Activated CD4-positive, alpha-beta T cell treated with anti-CD3 and anti-CD28 coated beads, Interleukin-2, Interleukin-4, amounts not matched to agents 100 ng/mL and 50 ng/mL, durations not matched to agents 16 hours and 8 hours (primary cell): ENCODE measurements at regions not wholly inside any gene's neighbourhood (a gene's known extent, or its start where the extent isn't known, plus 50 kb on each side); places are given as distances from the start of the nearest gene placed in this dataset.
"Not testable (repeated sequence)": the region's sequence is repeated elsewhere in the genome, so short reads cannot be mapped to it uniquely, and the experiment has no call there.

Experiments used
- DNase-seq: peaks from one replicate; pipeline ENCODE4 v3.0.0-alpha.2; 2020; ENCODE audit warnings: low spot score

DNA sequence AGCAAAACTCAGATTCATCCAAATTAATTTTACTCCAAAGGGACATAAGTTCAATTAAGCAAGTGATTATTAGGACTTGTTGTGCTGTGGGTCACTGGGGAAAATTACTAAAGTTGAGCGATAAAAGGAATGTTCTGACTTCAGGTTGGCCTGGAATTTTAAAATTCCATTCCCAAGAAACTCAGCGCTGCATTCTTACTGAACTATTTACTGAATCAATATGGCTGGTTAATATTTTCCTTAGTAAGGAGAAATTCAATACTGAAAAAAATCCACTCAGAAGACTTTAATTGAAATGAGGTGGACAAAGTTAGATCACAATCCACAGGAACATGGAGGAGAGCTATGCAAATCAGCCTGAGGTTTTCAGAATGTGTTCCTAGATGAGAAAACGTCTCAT lies 578.9 kb upstream of the NR5A2 start:
- DNase-seq: no peak

DNA sequence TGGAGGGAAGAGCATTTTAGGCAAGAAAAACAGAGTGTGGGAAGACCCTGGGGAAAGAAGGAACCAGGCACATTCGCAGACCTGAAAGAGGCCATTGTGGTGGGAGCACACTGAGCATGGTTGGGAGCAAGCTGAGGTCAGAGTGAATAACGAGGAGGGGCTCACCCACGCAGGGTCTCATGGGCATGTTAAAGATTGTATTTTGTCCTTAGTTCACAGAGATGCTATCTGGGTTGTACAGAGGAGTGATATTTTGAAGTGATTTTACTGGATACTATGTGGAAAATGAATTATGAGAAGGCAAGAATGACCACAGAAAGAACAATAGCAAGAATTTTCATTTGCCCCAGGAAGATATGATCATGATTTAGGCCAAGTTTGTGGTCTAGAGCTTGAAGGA lies 578.3 kb upstream of the NR5A2 start:
- no peak for DNase-seq

DNA sequence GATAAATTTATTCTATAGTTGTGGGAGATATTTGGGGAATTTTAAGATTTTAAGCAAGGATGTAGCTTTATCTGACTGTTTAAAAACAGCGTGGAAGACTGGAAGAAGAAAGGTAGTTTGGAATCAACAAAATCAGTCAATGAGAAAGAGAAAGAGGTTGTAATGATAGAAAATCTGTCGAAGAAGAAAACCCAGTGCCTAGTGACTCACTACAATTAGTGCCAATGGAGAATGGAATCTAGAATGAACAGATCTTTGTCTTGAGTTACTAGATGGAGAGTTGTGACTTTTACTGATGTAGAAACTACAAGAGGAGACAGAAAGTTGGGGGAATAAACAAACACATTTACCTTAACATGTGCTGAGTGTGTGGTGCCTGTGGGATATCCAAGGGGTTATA lies 577.8 kb upstream of the NR5A2 start:
- DNase-seq: no peak

DNA sequence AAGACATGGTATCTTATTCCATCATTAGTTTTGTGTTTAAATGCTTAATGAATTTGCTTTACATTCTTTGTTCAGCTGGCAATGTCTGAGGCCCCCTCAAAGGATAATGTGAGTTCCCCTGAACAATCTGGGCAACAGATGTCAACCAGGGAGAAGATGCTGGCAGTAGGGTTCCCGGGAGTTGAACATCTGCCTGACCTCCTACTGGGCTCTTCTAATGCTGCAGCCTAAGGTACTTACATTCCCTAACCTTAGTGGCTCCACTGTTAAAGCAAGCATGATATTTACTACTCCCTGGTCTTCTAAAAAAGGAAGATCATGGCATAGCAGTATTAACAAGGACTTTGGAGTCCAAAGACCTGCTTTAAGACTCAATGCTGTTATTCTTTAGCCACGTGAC lies 574.9 kb upstream of the NR5A2 start:
- no peak for DNase-seq

DNA sequence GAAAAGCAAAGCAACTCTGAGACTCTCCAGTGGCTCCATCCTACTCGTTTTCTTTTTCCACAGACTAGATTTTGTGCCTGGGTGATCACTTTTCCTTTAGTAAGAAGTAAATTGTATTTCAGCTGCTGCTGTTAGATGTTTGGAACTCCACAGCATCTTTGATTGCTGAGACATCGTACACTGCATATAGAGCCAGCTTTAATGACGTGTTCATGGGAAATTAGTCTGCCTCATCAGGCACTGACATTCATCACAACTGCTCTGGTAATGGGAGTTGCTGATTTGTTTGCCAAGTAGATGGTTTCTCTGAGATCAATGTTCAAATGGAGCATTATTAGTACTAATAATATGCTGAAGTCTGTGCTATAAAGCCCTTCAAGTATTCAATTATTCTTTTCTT lies 573.8 kb upstream of the NR5A2 start:
- DNase-seq: no peak

DNA sequence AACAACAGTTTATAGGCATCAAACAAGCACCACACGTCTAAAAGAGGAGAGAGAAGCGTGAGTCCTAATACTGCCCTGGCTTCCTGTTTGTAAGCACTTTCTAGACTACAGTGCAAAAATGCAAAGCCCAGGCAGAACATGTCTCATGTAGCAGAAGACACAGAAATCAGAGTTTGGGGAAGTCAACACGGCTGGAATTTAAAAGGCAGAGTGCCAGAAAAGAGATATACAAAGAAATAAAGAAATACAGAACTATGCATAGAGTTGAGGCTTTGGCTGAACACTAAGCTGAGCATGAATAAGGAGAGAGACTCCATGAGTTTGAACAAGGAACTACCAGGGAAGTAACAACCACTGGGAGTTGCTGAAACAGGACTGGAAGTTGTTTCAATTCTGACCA lies 566.6 kb upstream of the NR5A2 start:
- DNase-seq: no peak

DNA sequence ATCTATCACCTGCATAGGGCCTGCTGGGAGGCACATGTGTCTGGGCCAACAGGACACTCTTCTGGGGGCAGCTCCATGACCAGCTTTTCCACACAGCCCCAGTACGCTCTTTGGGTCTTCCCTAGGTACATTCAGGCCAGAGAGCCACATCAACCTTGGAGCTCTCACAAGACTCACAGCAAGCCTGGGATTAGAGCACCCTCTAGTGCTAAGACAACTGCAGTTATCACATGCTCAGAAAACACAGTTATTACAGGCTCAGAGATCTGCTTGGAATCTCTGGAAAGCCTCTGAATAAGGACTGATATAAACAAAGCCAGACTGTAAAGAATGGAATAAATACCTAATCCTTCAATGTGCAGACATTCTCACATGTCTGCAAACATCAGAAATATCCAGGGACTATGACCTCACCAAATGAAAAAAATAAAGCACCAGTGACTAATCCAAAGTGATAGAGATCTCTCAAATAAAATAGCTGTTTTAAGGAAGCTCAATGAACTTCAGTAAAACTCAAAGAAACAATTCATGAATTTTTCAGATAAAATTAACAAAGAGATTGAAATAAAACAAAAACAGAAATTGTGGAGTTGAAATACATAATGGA lies 563.9 kb upstream of the NR5A2 start:
- DNase-seq: peak; percentile 62

DNA sequence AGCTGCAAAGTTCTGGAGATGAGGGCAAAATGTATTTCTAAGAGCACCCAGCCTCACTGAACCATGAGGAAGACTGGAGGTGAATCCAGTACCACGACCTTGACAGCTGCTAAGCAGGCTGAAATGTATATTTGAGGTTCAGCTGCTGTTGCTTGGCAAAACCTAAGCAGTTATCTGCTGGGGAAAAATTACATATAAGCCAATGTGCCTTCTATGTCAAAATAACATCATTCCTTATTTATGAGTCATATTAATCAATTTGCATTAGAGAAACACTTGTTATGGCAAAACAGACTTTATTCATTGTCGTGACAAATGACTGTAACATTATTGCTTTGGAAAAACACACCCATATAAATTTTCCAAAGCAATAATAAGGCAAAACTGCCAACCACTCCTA lies 560.5 kb upstream of the NR5A2 start:
- no peak for DNase-seq

DNA sequence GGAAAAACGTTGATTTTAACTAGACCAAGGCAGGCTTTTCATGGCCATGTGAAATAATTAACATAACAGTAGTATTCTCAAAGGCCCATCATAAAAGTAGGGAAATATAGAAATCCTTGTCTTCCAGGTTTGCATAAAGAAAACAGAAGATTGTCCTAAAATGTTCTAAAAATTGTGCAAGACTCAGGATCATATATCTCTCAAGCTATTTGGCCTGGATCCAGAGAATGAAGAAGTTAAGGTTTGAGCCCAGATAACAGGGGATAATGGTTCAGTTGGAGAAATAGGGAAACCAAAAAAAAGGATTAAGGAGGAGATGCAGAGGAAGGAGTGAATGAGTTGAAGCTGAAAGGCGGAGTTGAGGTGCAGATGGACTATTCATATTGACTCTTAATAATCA lies 555.5 kb upstream of the NR5A2 start:
- no peak for DNase-seq

GRCh38 chr1:199472978-199473377 lies 554.5 kb upstream of the NR5A2 start:
- DNase-seq: no peak

DNA sequence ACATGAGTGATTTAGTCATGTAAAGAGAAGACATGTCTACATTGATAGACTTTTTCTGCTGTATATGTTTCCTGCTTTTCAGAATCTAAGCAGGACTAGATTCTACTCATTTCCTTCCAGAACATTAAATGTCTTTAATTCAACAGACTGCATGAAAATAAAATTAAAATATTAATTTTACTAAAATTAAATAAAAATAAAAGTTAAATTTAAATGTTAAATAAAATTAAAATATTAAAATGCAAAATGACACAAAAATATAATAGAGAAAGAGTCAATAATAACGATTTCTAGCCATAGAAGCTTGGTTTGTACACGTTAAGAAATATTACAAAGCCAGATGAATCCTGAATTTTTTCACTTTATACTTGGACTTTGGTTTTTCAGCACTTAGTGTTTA lies 552.8 kb upstream of the NR5A2 start:
- DNase-seq: no peak

- DNase-seq: no peak
These were observed 545.1 kb upstream of the NR5A2 start for GRCh38 chr1:199482426-199482825.

DNA sequence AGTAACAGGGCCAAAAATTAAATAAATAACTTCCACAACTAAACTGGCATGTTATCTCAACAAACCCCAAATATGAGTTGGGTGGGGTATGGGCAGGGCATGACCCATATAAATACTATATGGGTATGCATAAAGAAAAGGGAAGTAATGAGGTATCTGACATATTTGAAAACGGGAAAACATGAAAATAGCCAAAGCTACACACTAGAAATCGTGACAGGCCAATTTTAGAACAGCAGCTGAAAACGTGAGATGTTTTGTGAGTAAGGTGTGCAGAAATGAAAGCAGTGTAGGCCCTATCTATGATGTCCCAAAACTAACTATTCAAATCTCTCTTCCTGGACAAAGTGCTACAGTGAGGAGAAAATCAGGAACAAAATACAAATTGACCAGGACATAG lies 537.9 kb upstream of the NR5A2 start:
- no peak for DNase-seq

GRCh38 chr1:199490769-199491527 lies 536.6 kb upstream of the NR5A2 start:
- DNase-seq: no peak

GRCh38 chr1:199495432-199495831 lies 532.1 kb upstream of the NR5A2 start:
- DNase-seq: no peak

DNA sequence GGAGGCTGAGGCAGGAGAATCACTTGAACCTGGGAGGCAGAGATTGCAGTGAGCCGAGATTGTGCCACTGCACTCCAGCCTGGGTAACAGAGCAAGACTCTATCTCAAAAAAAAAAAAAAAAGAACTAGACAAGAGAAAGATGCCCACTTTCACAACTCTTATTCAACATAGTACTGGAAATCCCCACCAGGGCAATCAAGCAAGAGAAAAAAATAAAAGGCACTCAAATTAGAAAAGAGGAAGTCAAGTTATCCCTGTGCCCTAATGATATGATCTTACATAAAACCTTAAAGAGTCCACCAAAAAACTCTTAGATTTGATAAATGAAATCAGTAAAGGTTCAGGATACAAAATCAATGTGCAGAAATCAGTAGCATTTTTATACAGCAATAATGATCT lies 528.7 kb upstream of the NR5A2 start:
- not testable (repeated sequence) for DNase-seq

- DNase-seq: no peak
These were observed 519.4 kb upstream of the NR5A2 start for GRCh38 chr1:199508072-199508471.

DNA sequence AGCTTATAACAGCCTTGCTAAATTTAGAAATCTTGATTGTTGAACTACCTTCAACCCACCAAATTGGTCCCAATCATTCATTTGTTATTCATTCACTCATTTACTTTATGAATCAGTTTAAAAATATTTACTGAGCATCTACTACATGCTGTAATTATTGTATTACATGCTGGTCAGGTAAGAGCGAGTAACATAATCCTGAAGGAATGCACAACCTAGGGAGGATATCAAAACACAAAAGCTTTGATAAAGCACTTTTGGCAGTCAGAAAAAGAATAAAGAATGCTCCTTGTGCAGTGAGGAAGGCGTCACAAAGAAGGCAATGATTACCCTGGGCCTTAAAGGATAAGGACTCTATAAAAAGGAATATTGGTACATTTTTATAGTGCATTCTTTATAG lies 518.9 kb upstream of the NR5A2 start:
- DNase-seq: no peak

GRCh38 chr1:199509456-199509855 lies 518.1 kb upstream of the NR5A2 start:
- DNase-seq: no peak

DNA sequence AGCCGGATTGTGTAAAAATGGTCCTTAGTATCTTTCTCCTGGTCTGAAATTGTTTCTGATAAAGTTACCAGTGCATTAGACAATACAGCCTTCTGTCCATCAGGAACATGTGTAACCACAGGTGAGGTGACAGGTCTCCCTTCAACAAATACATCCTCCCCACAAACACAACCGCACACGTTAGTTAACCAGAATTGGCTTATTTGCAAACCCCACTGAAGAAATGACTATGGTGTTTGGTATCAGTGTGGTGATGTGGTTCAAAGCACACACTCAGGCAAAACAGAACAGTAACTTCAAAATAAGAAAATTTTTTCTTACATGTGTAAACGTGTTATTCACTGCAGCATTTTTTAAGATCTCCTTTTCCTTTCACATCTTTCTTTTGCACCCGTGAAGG lies 517.2 kb upstream of the NR5A2 start:
- no peak for DNase-seq

- DNase-seq: no peak
These were observed 515.3 kb upstream of the NR5A2 start for GRCh38 chr1:199512037-199512710.

DNA sequence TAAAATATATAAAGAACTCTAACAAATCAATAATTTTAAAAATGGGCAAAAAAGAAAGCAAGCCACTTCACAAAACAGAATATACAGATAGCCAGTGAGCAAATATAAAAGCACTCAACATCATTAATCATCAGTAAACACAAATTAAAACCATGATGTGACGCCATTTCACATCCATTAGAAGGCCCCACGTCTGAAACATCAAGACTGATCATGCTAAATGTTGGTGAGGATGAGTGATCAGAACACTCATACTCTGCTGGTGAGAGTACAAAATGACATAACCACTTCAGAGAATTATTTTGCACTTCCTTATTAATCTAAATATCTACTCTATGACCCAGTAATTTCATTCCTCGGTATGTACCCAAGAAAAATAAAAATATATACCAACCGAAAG lies 512.2 kb upstream of the NR5A2 start:
- no peak for DNase-seq

DNA sequence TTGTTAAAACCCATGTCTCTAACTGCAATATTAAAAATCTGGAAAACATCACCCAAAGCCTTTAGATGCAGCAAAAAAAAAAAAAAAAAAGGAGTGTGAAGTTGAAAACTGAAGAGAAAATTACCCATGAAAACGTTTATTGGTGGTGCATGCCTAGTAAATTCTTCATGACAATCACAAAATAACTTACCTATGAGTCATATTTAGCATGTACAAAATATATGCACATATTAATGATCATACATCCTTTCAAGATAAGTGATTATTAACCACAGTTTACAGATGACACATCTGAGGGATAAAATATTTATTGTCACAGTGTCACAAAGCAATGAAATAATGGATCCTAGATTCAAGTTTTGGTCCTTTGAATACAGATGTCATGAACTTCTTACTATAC lies 505.2 kb upstream of the NR5A2 start:
- no peak for DNase-seq

DNA sequence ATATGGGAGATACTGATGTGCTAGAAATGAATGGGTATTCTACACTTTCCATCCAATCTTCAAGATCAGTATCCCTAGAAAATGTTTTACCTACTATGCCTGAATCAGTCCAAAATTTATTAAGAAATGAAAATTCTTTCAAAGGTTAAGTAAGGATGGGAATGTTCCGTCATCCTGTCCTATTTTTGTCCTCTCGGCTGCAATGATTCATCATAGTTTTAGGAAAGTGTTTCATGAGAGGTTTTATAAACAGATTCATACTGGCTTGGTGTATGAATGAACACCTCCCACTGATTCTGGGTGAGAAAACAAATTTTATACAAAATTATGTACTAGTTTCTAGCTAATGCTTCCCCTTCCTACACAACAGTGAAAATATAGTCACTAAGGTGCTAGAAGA lies 504.6 kb upstream of the NR5A2 start:
- DNase-seq: no peak
